Breast epithelium (tissue), 3 donors: ENCODE measurements at regions not wholly inside any gene's neighbourhood (a gene's known extent, or its start where the extent isn't known, plus 50 kb on each side); places are given as distances from the start of the nearest gene placed in this dataset.

ENCODE experiments used
- POLR2A ChIP-seq: fragments of 450-650 bp; IDR thresholded peaks from one replicate; pipeline ENCODE4 v1.6.1; 2016; ENCODE audit warnings: antibody characterized with exemption, mild to moderate bottlenecking, moderate library complexity
- POLR2AphosphoS5 ChIP-seq, 3 donors: sonication (generic); formaldehyde crosslinking; IDR thresholded peaks; one replicate each; pipeline ENCODE4 v1.6.1; 2017; ENCODE audit warnings: antibody characterized with exemption in 3 of 3
- TF ChIP-seq, protein P1 (sequence below), 3 donors: fragments of 450-650 bp; IDR thresholded peaks; one replicate each; pipeline ENCODE4 v1.5.1; 2016 to 2017; ENCODE audit warnings: antibody characterized with exemption in 3 of 3, mild to moderate bottlenecking in 3 of 3, moderate library complexity in 3 of 3

DNA sequence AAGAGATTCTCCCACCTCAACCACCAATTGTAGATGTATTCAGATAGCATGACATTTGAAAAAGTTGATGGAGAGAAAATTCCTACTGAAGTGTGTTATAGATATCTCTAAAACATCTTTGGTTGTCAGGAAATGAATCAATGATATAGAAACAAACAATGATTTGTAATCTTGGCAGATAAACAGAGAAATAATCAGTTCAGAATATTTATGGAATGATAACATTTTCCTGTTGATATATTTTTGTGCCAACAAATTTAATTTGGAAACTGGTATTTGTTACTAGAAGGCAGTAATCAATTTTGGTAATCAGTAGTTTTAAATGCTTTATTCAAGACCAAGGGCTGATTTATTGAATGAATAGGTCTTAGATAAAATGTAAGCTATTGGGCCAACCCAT is 695.6 kb downstream of the USP25 start:
- TF ChIP-seq POLR2A (no peak), POLR2AphosphoS5 (IDR thresholded peaks at IDR 0.05) (no peak)
- TF ChIP-seq, protein P1, sequence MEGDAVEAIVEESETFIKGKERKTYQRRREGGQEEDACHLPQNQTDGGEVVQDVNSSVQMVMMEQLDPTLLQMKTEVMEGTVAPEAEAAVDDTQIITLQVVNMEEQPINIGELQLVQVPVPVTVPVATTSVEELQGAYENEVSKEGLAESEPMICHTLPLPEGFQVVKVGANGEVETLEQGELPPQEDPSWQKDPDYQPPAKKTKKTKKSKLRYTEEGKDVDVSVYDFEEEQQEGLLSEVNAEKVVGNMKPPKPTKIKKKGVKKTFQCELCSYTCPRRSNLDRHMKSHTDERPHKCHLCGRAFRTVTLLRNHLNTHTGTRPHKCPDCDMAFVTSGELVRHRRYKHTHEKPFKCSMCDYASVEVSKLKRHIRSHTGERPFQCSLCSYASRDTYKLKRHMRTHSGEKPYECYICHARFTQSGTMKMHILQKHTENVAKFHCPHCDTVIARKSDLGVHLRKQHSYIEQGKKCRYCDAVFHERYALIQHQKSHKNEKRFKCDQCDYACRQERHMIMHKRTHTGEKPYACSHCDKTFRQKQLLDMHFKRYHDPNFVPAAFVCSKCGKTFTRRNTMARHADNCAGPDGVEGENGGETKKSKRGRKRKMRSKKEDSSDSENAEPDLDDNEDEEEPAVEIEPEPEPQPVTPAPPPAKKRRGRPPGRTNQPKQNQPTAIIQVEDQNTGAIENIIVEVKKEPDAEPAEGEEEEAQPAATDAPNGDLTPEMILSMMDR (IDR thresholded peaks at IDR 0.05): no peak
